IMR-90 (cell line): ENCODE measurements at regions not wholly inside any gene's neighbourhood (a gene's known extent, or its start where the extent isn't known, plus 50 kb on each side); places are given as distances from the start of the nearest gene placed in this dataset.

ENCODE experiments used
- CEBPB ChIP-seq: IDR thresholded peaks from 2 replicates; pipeline ENCODE4 v1.6.1; 2012; ENCODE audit warnings: low read depth, low read length, improper control_type of control experiment
- MAZ ChIP-seq: IDR thresholded peaks from 2 replicates; pipeline ENCODE4 v1.6.1; 2012; ENCODE audit warnings: low read depth, mild to moderate bottlenecking, low read length, improper control_type of control experiment, moderate library complexity, borderline replicate concordance
- POLR2A ChIP-seq: IDR thresholded peaks from 2 replicates; pipeline ENCODE4 v1.6.1; 2012; ENCODE audit warnings: mild to moderate bottlenecking, low read depth, low read length
- RCOR1 ChIP-seq: IDR thresholded peaks from 2 replicates; pipeline ENCODE4 v1.6.1; 2012; ENCODE audit warnings: mild to moderate bottlenecking, low read length, improper control_type of control experiment; ENCODE audit not compliant: insufficient replicate concordance
- SMC3 ChIP-seq: fragments of 150-350 bp; IDR thresholded peaks from 2 replicates; pipeline ENCODE4 v1.6.1; 2016; ENCODE audit warnings: low read depth, mild to moderate bottlenecking, antibody characterized with exemption, low read length, moderate library complexity
- TF ChIP-seq, protein P1 (sequence below): conservative IDR thresholded peaks from 2 replicates; pipeline ENCODE4 v1.5.1; 2012; ENCODE audit warnings: mild to moderate bottlenecking, low read depth, low read length, improper control_type of control experiment
- TF ChIP-seq, protein P2 (sequence below): fragments of 150-350 bp; IDR thresholded peaks from 2 replicates; pipeline ENCODE4 v1.6.1; 2016; ENCODE audit warnings: low read depth, mild to moderate bottlenecking, low read length, moderate library complexity, borderline replicate concordance

DNA sequence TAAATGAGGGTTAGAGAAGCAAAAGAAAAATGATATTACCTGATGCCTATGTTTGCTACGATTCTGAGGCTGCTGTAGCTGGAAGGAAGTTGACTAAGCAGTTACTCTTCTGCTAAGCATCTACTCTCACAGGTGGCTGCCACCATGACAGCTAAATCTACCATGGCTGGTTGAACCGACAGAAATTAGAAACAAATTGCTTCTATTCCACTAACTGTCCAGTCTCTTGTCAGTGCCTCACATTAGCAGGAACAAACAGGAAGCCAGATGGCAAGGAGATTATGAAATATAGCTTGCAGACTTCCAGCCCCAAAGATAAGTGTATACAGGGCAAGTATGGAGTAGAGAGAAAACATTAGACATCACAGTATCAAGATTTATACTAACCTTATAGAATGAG lies 59.4 kb upstream of the TMEM200A start:
- TF ChIP-seq, protein P1, sequence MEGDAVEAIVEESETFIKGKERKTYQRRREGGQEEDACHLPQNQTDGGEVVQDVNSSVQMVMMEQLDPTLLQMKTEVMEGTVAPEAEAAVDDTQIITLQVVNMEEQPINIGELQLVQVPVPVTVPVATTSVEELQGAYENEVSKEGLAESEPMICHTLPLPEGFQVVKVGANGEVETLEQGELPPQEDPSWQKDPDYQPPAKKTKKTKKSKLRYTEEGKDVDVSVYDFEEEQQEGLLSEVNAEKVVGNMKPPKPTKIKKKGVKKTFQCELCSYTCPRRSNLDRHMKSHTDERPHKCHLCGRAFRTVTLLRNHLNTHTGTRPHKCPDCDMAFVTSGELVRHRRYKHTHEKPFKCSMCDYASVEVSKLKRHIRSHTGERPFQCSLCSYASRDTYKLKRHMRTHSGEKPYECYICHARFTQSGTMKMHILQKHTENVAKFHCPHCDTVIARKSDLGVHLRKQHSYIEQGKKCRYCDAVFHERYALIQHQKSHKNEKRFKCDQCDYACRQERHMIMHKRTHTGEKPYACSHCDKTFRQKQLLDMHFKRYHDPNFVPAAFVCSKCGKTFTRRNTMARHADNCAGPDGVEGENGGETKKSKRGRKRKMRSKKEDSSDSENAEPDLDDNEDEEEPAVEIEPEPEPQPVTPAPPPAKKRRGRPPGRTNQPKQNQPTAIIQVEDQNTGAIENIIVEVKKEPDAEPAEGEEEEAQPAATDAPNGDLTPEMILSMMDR = no peak
- no peak for TF ChIP-seq POLR2A
- no peak for TF ChIP-seq CEBPB
- TF ChIP-seq, protein P2, sequence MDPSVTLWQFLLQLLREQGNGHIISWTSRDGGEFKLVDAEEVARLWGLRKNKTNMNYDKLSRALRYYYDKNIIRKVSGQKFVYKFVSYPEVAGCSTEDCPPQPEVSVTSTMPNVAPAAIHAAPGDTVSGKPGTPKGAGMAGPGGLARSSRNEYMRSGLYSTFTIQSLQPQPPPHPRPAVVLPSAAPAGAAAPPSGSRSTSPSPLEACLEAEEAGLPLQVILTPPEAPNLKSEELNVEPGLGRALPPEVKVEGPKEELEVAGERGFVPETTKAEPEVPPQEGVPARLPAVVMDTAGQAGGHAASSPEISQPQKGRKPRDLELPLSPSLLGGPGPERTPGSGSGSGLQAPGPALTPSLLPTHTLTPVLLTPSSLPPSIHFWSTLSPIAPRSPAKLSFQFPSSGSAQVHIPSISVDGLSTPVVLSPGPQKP = no peak
- TF ChIP-seq MAZ = no peak
- no peak for TF ChIP-seq RCOR1
- TF ChIP-seq SMC3 = no peak
